NCI-H774 (cell line): ENCODE measurements at regions not wholly inside any gene's neighbourhood (a gene's known extent, or its start where the extent isn't known, plus 50 kb on each side); places are given as distances from the start of the nearest gene placed in this dataset.
A peak's percentile ranks its signal among the peaks of the same experiment; 100 is the strongest.

Source experiments
- DNase-seq: peaks from one replicate; lab custom pipeline; 2025; lab: John Stamatoyannopoulos, UW

DNA sequence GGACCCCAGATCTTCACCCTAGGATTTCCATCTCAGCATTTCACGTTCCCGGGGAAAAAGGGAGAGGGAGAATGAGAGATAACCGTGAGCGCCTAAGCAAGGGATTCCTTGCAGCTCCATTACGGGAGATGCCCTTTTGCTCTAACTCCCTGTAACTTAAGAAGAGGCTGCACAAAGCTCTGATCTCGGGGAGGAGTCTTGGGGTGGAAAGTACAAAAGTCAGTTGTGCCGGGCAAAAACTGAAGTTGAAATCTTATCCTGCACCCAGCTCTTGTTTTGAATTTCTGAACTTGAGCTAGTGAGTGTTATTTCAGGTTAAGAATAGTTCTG, 256.4 kb upstream of the SOX21 start:
- no peak for DNase-seq

DNA sequence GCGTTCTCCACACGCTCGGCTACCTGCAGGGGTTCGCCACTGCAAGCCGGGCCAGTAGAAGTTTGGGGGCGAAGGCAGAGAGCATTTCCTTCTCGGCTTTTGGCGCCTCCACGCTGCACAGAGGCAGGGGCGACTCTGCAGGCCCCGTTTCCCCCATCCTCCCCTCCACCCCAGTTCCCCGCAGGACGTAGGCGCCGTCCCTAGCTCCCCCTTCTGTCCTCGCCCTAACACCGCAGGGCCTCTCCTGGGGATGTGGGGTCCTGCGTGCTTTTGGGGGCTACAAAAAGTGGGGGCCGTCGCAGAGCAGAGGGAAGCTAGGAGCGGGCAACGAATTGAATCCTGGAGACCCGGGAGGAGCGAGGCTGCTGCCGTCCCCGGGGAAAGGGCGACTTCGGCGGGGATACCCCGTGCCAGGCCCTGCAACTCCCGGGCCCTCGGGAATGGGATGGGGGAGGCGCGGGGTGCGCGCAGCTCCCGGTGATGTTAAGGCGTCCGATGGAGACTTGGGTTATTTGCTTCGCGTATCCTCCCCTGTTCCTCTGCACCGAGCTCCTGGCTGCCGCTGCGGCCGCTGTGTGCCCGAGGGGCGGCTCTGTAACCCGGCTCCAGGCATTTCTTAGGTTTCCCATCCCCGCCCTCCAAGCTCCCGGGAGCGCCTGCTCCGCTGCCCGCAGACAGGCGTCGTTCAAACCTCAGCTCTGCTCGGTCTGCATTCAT, 255.9 kb upstream of the SOX21 start:
- DNase-seq = no peak

DNA sequence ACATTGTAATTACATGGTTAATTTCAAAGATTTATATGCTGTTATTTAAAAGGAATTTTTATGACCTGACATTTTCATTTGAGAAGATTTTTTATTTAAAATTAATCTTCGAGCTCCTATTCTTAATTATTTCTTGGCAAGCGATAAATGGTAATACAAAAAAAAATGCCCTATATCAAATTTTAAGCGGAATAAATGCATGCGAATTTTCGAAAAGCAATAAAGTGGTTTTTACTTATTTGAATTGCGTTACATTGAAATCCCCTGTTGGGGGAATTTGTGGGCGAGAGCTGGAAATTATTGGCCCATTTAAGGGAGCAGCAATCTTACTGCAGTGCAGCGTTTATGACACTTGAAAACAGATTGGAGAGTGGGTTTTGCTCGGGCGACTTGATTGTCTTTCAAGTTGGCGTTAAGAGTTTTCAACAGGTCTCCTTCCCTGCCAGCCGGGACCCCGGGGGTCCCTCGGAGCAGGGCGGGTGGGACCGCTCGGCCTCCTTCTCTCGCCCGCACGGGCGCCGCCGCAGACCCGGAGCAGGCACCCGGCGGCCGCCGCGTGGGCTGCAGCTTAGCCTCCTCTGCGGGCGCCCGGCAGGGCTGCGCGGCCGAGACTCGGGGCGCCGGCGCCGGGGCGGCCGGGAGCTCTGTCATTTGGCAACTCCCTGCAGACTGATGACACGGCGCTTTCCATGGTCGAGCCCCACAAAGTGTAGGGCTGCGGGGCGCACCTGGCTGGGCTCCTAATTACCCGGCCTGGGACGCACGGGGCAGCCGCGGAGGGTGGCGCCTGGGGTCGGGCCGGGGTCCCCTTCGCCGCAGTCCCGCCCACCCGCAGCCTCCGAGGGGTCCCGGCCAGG, 255.1 kb upstream of the SOX21 start:
- no peak for DNase-seq

- peak; percentile 42 for DNase-seq
Observed at GRCh38 chr13:94966422-94966955, 254.1 kb upstream of the SOX21 start.

DNA sequence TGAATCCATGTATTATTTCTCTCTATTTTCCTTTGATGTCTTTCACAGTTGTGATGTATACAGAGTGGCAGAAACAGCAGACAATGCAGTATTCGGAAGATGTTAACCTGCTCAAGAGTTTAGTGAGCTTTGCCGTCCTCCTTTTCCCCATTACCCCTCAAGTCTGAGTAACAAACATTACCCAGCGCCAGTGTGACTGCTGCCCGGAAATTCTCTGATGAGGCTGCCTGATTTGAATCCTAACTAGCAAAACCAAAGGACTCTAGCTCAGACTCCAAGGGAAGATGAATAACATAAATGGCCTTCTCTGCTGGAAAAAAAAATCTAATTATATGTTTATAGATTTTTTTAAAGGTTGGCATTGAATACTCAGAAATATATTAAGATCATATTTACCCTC, 247.3 kb upstream of the SOX21 start:
- no peak for DNase-seq

DNA sequence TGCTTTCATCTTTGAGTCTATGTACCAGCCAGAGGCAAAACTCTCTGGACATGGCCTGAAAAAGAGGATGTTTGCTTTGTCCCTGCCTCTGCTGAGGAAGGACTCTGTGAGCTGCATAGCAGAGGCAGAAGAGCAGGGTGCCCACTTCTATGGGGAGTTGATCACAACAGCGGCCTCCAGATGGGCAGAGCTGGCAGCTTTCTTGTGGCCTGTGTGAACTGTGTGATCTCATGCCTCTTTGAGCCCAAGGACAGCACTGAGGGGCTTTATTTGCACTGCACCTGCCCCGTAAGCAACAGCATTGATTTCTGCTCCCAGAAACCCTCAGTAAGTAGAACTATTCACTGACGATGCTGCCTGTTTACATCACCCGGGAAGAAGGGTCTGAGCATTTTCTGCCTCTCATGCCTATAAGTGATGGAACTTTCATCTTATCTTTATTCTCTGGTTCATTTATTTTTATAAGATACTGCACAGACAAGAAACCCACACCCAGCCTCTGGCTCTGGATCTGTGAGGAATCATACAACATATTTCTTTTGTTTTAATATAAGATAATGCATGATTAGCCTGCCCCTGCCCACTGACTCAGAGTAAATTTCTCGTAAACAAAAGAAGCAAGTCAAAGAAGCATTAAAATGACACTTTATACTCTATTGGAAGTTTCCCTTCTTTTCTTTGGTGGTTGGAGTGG, 244.2 kb upstream of the SOX21 start:
- DNase-seq = no peak

- DNase-seq = no peak
Observed at GRCh38 chr13:94952787-94953186, 240.4 kb upstream of the SOX21 start.

GRCh38 chr13:94950303-94950702, 238.0 kb upstream of the SOX21 start:
- no peak for DNase-seq

DNA sequence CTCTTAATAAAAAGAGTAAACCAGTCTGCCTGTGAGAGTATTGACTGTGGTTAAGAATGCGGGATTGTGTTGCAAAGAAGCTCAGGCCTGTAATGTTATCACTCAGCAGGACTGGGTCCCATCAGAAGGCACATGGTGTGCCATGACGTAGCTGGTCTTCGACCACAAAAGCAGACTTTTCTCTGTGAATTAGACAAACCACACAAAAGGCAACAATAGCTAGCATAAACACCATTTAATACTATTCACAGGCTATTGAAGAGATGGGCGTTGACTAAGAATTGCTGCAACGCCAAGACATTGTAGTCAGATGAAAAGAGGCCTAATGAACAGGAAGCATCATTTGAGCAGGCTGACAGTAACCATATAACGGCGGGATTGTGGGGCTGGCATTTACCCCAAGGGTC, 235.6 kb upstream of the SOX21 start:
- peak; percentile 19 for DNase-seq

GRCh38 chr13:94947392-94947791, 235.0 kb upstream of the SOX21 start:
- no peak for DNase-seq

- no peak for DNase-seq
Observed at GRCh38 chr13:94946039-94946438, 233.7 kb upstream of the SOX21 start.

DNA sequence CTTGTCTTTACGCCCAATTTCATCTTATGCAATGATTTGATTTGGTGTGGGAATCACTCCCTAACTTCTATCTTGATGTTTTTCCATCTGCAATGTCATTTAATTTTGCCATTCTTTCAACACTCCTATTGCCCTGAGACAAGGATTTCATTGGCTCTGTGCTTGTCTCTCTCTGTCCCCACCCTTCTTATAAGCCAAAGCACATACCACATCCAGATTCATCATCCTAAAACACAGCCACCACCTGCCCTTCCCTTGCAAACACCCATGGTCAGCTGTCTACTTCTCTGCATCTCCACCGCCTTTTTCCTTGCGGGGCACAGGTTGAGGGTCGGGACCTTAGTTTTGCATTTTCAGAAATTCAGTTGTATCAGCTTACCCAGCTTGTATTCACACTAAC, 225.8 kb upstream of the SOX21 start:
- no peak for DNase-seq

DNA sequence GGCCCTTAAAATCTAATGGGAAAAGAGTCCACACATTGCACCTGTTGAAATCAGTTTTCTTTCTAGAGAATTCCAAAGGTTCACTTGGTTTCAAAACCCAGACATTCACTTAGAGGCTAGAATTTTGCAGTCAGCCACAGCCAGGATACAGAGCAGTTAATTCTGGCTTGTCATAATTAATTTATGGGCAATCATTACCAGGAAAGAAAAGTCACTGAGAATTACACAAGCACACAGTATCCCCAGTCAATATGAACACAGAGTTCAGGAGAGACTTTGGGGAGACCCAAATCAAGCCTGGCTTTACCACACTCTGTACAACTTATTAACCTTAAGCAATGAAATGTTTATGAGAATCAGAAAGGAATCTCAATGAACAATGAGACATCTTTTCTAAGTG, 224.3 kb upstream of the SOX21 start:
- DNase-seq = no peak

GRCh38 chr13:94933936-94934335, 221.6 kb upstream of the SOX21 start:
- no peak for DNase-seq

- DNase-seq = no peak
Observed at GRCh38 chr13:94933230-94933751, 220.9 kb upstream of the SOX21 start.

- DNase-seq = no peak
Observed at GRCh38 chr13:94928127-94928775, 215.9 kb upstream of the SOX21 start.

- DNase-seq = no peak
Observed at GRCh38 chr13:94925263-94925662, 212.9 kb upstream of the SOX21 start.

DNA sequence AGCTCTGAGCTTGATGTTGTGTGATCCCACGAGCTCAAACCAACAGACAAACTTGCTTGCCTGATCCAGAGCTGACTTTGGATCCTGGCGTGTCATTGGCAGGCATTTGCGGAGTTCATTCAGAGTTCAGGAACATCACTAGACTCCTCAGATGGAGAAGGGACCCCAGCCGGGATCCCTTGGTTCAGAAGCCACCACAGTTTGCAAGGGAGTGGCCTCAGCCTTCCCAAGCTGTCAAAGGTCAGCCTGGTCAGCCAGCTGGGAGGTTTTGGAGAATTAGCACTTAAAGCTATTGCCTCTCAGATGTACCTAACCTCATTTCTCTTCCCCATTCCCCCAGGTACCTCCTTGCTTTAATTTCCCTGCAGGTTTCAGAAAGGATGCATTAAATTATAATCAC, 208.8 kb upstream of the SOX21 start:
- no peak for DNase-seq

GRCh38 chr13:94920578-94920977, 208.2 kb upstream of the SOX21 start:
- DNase-seq = no peak

DNA sequence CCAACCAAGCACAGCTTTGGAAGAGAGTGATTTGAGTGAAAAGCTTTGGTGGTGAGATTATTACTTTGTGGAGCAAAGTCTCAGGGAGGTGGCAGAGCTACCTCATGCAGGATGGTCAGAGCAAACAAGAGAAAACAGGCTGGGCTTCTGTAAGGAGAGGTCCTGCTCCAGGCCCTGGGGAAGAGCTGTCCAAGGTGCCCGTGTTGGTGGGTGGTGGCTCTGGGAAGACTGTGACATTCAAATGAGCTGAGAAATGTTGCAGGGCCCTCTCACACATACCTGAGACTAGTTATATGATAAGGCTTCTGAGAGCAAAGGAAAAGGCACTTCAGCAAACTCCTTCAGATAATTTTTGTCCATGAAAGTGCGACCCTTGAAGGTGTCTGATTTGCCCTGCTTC, 205.5 kb upstream of the SOX21 start:
- no peak for DNase-seq

DNA sequence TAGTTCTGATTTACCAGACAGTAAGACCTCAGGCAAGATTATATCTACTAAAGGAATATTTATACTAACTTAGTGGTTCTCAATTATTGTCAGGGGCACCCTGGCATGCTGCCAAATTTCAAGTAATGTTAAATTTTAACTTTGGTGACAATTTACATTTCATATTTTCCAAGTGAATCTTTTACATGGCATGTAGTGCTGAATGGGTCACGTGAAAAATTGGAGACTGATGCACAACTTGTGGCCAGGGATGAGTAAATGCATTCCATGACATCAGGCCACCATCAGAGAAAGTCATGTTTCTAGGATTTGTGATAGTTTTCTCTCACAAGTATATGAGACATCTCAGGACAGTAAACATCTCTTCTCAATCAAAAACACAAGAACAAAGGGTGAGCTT, 202.6 kb upstream of the SOX21 start:
- no peak for DNase-seq

DNA sequence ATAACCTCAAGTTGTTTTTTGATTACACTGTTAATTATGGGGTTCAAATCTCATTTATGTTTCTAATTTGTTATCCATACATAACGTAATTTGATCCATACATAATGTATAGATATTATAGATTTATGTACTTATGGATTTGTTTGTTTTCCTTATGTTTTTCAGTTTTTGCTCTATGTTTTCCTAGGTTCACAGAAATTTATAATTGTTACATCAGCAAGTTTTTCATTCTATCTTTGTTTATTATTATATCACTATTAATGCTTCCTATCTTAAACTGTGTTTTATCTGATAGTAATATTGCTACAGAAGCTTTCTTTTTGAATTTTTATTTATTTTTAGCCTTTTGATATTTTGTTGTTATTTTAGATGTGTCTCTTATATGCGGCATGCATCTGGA, 194.3 kb upstream of the SOX21 start:
- no peak for DNase-seq
